Glomerular endothelial cell (primary cell): ENCODE measurements at regions not wholly inside any gene's neighbourhood (a gene's known extent, or its start where the extent isn't known, plus 50 kb on each side); places are given as distances from the start of the nearest gene placed in this dataset.

ENCODE experiments used
- DNase-seq: peaks from one replicate; pipeline ENCODE4 v3.0.0-alpha.2; 2011; ENCODE audit warnings: low read depth, low spot score; ENCODE audit errors: extremely low read depth

DNA sequence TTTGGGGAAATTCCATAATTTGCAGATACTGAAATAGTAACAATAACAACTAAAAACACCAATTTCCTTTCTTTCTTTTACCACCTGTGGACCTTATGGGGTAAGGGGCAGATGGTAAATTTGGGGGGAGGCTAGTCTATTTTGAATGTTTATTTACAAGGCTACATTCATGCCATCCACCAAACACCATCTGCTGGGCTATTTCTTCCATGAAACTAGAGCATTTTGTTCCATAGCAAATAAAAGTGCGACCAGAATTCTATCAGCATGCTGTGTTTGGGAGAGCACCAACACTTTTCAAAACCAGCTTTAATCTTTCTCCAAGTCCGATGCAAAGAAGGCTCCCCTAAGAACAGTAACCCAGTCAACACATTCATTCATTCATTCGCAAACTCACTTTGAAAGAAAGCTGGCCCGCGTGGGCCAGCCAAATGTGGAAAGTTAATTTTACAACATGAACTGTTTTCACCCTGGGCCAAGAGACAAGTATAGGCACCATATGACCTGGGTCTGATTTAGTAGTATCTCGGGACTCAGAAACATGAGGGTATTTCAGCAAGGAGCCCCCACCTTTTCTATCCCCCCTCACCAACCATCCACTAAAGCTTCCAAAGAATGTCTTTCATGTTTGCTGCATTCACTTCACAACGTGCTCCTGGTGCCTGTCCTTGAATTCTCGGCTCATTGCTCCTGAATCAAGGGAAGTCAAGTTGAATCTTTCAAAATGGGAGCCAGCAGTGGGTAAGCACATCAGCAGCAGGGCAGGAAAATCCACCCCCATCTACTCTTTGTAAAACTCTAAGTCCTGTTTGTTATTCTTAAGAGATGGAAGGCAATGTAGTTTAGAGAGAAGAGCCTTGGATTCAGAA, 210.6 kb downstream of the C1D start:
- DNase-seq = no peak

DNA sequence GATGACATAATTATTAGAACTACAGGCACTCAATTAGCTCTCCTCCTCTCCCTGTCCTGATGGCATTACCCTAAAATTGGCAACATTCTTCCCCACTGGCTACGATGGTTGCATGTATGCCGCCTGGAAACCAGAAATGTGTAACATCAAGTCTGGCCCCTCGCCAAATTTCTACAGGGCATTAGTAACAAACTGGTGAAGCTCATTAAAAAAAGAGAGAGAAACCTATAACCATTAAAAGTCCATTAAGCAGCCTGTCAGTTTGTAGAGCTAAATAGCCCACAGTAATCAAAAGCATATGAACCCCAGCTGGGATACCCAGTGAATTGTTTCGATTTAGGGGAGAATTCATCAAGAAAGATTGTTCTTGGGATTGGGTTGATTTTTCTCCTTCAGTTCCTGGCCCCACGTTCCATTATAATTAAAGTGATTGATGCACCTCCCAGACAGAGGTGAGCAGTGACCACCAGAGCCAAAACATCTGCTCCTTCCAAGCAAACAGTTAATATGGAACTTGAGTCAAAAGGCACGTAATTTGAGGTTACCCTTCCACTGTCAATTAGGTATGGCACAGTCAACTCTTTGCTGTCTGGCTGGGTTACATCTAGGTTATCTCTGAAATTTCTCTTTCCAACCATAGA, 208.6 kb downstream of the C1D start:
- no peak for DNase-seq

DNA sequence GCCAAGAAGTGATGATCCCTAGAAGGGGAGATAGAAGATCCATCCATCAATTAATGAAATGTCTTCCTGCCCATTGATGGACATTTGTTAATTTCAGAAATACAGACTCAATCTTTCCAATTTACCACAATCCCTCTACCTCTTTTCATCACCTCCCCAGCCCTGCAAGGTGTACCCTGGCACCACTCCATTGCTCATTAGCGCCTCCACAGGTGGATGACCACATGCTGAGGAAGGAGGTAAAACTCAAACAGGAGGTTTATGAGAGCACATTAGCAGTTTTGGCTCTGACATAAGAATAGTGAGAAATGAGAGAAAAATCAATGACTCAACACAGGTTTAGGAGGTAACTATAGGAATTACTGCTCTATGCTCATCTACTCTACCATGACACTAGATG, 208.0 kb downstream of the C1D start:
- no peak for DNase-seq

DNA sequence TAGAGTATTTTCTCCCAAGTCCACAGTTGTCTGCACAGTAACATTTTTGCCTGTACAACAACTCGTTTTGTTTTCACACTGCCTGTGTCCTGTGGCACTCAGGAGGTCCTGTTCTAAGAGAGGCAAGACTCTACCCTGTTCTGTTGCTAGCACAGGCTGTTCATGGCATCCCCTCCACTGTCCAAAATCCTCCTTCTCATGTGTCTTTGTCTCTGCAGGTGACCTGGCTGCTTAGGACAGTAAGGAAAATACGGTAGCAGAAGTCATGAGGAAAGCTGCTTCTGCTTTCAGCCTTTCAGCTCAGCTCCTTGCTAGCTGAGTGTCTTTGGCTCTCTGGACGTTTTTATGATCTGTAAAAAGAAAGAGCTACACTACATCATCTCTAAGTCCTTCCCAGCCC, 205.9 kb downstream of the C1D start:
- DNase-seq = no peak

DNA sequence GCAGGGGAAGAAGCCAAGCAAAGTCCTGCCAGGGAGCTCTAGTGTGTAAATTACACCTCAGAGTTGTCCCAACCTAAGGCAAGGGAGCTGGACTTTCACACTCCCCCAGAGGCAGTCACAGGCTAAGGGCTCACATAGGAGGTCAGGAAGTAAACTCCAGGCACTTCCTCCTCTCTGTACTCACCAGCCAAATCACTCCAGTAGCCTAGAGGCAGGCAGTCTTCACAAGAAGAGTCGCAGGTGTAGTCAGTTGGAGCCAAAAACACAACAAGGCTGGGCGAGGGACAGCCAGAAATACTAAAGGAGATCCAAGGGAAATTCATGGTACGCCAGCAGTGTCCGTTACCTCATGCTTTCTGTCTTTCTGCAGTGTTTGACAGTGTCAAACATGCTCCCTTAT, 205.0 kb downstream of the C1D start:
- DNase-seq = no peak

DNA sequence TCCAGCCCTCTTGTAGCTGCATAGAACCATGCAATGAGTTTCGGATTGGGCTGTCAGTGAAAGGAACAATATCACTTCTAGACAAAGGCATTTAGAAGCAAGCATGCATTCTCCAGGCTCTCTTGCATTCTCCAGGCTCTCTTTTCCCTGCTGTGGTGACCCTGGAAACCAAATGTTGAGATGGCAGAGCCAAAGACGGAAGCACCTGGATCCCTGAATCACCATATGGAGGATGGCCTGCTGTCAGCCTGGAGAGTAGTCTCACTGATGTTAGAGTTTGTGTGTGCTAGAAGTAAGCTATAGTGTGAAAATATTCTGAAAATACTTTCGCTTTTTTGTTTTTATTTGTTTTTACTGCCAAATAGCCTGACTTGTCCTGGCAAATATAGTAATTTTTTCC, 203.9 kb downstream of the C1D start:
- DNase-seq = no peak

DNA sequence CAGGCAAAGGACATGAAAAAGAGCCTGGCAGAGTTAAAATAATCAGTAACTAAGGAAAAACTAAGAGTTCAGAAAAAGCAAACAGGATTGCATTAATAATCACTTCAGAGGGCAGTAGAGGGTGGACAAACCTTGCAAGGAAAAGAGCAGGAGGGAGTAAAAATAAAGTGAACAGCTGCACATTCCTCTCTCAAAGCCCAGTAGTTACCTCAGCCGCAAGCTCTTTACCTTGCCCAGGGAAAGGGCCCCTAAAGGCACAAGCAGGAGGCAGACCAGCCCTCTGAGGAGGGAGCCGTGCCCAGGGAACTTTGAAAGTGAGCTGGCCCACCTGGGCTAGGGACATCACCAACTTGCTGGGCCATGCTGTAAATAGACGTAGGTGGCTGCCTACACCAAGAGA, 196.9 kb downstream of the C1D start:
- DNase-seq = no peak

DNA sequence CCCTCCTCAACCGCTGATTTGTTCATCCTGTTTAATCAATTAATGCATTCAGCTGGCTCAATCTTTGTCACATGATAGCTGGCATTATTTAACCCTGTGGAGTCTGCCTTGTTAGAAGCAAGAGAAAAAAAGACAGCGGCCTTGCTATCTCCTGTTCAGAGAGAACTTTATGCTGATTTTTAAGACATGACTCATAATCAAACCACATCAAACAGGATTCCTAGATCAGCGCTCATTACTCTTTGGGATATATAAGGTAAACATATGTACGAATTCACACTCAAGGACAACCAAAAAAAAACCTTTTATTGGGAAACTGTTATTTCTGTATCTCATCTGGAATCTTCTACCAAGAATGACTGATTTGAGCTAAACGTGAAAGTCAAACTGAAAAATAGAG, 195.1 kb downstream of the C1D start:
- DNase-seq = no peak

DNA sequence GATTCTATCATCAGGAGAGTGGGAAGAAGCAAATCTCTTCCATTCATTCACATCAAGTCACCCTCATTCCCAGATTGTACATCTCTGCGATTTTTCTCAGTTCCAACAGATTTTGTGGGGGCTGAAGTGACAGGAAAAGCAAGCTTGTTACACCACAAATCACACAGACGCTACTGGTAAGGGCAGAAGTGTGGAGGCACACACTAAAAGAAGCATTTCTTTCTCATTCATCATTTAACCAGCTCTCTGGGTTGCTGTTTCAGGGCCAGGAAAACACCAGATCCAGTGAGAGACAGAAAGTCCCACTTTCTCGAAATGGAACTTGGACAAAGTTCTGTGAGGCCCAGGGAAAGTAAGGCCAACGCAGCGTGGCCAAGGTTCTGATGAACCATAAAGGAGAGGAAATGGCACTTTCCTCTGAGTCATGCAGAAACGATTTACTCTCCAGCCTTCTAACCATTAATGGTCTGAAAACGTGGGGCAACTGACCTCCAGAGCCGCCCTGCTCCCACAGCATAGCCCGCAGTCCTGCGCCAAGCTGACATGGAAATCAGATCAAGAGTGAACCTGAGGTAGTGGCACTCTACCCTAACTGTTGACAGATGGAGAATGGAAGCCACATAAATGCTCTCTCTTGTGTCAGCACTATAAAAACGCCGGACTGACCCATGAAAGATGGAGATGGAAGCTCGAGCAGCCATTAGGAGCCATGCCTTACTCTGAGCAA, 191.0 kb downstream of the C1D start:
- peak; percentile 94 for DNase-seq

DNA sequence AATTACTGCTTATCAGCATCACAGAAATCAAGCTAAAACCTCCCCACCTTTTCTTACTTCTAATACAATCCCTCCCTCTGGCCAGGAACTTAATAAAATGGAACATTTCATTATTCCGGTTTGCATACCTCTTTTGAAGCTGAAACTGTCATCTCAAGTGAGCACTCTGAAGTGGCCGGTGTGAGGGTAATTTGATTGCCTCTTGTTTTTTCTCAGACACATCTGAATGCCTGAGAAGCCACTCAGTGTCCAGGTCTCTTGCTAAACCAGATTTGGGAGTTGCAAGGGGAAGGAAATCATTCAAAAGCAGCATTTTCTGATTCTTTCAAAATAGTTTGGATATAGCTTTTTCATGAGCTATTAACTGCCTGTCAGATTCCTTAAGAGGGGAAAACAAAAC, 190.3 kb downstream of the C1D start:
- DNase-seq = no peak

DNA sequence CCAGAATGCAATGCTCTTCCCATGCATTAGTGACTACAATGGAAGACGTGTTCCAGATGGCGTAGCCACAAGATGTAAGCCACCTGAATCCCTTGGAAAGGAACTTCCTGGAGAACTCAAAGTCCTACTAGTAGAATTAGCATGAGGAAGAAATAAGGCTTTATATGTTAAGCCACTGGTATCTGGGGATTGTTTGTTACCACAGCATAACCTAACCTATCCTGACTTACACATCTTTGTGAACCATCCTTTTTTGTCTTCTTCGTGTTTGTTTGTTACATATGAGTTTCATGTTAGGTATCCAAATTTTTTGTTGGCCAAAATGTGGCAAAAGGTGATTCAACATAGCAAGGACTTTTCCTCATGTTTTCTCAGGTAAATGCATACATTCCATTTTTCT, 188.9 kb downstream of the C1D start:
- DNase-seq = no peak

DNA sequence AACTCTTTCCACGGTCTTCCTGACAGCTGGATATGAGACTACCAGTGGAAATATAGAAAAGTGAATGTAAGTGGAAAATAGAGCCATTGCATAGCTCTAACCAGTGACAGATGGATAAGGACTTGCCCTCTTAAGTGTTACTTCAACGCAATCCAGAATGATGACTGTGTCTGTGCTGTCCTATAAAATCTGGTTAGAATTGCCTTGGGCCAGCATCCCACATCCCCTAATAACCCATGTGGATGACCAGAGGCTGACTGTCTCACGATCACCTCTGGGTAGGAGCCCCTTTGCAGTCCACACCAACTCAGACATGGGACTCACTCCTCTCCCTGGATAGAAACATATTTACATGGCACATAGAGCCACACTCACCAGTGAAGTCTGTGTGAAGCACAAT, 186.6 kb downstream of the C1D start:
- DNase-seq = no peak

DNA sequence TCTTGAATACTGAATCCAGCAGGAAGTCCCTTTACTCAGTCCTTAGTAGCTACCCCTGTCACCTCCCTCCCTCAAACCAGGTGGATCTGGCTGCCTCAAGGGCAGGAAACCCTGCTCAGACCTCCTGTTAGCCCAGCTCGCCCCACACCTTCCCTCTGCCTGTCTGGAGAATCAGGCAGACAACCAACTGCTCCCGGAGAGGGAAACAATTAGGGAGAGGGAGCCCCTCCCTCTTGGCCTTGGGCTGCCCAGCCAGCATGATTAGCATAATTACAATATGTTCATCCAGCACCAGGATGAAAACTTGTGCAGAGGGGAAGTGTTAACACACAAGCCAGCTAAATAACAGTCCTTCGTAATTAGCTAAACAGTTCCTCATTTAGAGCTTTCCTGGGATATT, 185.5 kb downstream of the C1D start:
- no peak for DNase-seq

DNA sequence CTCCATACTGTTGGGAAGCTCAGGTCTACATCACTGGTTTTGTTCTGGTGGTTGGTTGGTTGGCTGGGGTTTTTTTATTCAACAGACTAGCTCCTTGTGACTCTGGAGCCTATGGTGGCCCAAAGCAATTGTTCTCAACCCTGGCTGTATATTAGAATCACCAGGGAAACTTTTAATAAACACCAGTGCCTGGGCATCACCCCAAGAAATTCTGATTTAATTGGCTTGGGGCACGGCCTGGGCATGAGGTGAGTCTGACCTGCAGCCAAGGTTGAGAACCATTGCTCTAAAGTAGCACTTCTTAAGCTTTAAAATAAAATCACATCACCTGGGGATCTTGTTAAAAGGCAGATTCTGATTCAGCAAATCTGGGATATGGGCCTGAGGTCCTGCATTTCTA, 184.1 kb downstream of the C1D start:
- DNase-seq = no peak

DNA sequence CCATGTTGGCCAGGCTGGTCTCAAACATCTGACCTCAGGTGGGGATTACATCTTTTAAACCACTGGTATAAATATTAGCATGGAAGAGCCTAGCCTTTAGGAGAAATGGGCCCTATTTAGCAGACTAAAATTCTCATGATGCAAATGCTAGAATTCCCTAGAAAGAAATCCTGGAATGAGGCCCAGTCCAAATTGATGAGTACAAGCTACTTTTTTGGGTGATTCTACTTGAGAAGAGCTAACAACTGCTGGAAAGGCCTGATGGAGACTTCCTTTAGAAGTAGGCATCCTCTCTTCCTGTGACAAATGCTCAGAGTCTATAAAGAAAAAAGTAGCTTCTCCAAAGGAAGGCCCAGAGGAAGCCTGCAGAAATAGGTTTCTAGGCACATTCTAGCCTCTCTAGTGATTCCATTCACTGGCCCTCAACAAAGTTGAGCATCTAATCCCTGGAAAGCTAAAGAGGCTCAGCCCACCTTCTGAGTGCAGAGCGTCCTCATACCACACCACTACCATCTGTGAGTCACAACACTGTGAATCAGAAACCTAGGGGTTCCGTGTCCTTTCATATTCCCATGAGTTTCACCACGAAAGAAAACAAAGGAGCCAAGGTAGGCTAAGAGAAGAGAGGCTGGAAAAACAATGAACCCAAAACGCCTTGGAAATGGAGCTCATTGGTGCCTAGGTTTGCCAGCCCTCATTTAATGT, 183.1 kb downstream of the C1D start:
- no peak for DNase-seq

DNA sequence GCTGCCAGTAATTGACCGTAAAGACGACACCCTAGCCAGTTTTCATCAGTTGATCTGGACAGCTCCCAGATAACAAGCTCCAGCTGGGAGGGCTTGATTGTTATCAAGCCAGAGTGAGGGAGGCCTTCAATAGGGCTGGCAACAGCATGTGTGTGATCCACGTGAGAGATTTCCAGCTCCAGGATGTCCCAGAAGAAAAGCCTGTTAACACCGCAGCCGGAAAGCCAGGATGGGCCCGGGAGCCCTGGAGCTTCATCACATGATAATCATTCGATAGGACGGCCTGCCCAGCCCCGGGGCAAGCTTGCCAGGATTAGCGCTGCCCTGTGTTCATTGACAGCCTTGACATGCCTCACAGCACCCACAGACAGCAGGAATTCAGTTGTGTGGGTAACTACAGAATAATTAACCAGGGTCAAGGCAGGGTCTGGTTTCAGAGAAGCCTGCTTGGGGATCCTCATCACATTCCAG, 182.5 kb downstream of the C1D start:
- DNase-seq = no peak

DNA sequence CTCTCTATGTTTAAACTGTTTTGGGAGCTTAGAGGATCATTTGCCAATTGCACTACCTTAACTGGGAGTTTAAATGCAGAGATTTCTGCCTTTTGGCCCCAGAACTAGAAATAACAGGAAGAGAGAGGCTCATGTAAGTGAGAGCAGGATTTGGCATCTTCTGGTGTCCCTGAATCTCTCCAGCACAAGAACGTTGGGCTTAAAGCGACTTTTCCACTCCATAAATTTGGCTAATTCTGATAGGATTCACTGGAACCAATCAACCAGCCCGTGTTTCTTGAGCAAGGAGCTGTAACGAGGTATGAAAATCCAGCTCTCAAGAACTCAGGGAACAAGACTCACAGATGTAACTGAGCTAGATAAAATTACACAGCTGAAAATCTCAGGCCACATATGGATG, 181.0 kb downstream of the C1D start:
- DNase-seq = no peak

DNA sequence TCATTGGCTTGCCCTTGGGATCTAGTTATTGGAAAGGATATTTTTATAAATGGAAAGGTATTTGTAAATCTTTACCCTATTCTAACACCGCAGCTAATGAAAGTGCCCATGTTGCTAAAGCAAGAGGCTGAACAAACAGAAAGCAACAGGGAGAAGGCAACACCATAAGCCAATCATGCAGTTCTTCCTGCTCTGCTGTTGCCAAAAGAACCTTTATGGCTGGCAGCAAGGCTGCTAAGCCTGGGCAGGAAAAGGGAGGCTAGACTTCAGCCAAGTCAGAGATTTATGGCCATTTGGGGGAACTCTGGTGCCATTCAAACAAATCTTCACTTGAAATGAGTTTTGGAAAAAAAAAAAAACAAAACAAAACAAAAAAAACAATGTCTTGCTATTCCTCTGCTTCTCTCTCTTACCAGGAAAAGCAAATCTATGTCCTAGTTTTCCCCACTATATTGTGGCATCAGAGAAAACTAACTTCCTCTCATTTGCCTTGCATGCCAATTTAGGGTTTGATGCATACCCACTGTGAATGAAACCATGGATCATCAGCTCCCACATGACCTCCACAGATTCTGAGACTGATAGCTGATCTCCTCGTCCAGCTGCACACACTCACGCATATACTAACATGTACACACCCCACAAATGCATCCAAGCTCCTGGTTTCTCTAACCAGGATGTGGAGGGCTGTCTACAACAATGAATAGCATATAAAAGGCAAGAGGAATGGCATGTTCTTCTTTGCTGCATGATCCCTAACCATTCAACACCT, 179.3 kb downstream of the C1D start:
- DNase-seq = no peak

DNA sequence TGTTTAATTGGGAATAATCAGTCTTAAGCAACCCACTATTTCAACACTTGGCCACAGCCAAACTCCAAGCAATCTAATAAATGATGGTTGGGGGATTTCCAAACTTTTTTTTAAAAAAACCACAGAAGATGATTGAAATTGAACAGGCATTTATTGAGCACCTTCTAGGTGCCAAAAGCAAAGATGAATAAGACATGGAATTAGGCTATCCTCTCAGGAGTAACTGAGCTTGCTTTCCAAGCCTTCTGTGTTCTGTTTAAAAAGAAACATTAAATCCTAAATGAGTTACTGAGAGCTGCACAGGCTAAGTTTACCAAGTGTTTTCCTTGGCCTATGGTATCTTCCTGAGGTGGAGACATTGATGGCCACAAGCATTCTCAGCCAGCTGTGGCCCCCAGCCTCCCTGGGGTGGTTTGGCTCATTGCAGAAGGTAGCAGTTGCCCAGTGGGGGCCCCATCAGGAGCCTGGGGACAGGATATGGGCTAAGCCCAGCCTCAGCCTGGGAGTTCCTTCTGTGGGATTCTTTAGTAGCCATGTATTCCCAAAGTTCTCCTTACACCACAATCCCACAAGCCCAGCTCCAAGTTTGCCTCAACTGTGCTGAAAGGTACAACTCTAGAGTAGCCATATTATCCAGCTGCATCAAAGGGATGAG, 174.3 kb downstream of the C1D start:
- no peak for DNase-seq

DNA sequence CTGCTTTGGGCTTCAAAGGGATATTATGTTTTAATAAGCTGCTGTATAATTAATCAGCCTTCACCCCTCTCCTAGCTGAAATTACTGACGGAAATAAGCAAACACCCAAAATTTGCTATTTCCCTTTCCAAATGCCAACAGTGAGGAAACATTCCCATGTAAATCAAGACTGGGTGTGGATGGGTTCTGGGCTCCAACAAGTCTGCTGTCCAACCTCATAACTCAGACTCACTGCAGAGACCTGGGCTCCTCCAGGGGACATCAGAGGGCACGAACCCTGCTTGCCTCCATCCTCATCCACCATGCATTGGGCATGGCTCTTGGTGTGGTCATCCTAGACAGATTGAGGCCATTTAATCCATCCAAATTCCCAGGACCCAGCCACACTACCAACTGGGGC, 173.7 kb downstream of the C1D start:
- no peak for DNase-seq
